ENCODE measurements at regions not wholly inside any gene's neighbourhood (a gene's known extent, or its start where the extent isn't known, plus 50 kb on each side); places are given as distances from the start of the nearest gene placed in this dataset.

DNA sequence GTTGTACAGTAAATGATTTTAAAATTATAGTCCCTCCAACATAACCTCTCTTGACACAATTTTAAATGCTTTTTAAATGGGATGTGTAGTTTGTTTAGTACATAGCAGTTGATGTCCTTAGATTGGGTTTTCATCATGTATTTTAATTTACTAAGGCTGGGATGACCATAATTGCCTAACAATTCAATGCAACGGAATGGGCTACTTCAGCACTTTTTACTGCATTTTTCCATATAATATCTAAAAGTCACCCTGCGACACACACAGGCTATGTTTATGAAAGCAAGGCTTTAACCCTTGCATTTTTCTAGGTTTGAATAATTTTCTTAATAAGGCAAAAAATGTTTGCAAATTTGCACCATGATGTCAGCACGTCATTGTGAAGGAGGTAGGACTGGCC, 321.0 kb downstream of the DLEU7 start:
- Histone ChIP-seq H3K9me3 (ENCODE audit: low read depth, low read length) (no peaks in the 10 kb centered on the region), H3K4me2 (ENCODE audit: insufficient read depth, low read length) (no peak overlapping the region), H3K79me2 (ENCODE audit: insufficient read depth, low read length) (no peaks in the 10 kb centered on the region), H3K4me1 (ENCODE audit: insufficient read depth, low read length) (peaks cover 32% of the 10 kb centered on the region), H3K27me3 (ENCODE audit: insufficient read depth, low read length) (no peaks in the 10 kb centered on the region), H3K27ac (ENCODE audit: low read depth, low read length) (no peak overlapping the region), H3K36me3 (ENCODE audit: insufficient read depth, low read length) (no peaks in the 10 kb centered on the region), H4K20me1 (ENCODE audit: insufficient read depth, low read length) (no peaks in the 10 kb centered on the region), H2AFZ (ENCODE audit: low read length) (no peak overlapping the region), H3K4me3 (ENCODE audit: insufficient read depth, low read length) (no peak overlapping the region)
- TF ChIP-seq, protein P1, sequence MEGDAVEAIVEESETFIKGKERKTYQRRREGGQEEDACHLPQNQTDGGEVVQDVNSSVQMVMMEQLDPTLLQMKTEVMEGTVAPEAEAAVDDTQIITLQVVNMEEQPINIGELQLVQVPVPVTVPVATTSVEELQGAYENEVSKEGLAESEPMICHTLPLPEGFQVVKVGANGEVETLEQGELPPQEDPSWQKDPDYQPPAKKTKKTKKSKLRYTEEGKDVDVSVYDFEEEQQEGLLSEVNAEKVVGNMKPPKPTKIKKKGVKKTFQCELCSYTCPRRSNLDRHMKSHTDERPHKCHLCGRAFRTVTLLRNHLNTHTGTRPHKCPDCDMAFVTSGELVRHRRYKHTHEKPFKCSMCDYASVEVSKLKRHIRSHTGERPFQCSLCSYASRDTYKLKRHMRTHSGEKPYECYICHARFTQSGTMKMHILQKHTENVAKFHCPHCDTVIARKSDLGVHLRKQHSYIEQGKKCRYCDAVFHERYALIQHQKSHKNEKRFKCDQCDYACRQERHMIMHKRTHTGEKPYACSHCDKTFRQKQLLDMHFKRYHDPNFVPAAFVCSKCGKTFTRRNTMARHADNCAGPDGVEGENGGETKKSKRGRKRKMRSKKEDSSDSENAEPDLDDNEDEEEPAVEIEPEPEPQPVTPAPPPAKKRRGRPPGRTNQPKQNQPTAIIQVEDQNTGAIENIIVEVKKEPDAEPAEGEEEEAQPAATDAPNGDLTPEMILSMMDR (IDR thresholded peaks at IDR 0.05; ENCODE audit: extremely low read depth, low read depth, low read length): no peak
- DNase-seq (ENCODE audit: insufficient read length, low spot score, missing footprints): no peak

DNA sequence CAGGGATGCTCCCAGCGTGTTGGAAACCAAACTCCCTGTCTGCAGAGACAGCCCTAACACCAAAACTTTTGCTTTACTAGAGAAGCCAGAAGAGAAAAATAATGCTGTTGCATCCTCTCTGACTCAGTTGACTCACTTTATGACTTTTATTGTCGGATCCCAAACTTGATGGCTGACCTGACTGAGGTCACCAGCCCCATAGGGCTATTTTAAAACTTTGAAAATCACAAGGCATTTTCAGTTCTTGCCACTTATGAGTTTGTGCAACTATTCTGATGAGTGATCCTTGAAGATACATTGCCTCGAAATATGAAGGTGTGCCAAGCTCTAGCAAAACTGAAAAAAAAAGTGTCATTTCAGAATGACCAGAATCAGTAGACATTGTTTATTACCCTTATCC, 320.2 kb downstream of the DLEU7 start:
- no peaks in the 10 kb centered on the region for H3K27me3 ChIP-seq (ENCODE audit: insufficient read depth, low read length)
- H3K4me2 ChIP-seq (ENCODE audit: insufficient read depth, low read length): peak overlapping the region; percentile 3
- no peaks in the 10 kb centered on the region for H3K36me3 ChIP-seq (ENCODE audit: insufficient read depth, low read length)
- H2AFZ ChIP-seq (ENCODE audit: low read length): no peak overlapping the region
- H3K79me2 ChIP-seq (ENCODE audit: insufficient read depth, low read length): no peaks in the 10 kb centered on the region
- no peak overlapping the region for H3K27ac ChIP-seq (ENCODE audit: low read depth, low read length)
- TF ChIP-seq, protein P1 (IDR thresholded peaks at IDR 0.05; ENCODE audit: extremely low read depth, low read depth, low read length): no peak
- H3K9me3 ChIP-seq (ENCODE audit: low read depth, low read length): no peaks in the 10 kb centered on the region
- no peak overlapping the region for H3K4me3 ChIP-seq (ENCODE audit: insufficient read depth, low read length)
- no peak for DNase-seq (ENCODE audit: insufficient read length, low spot score, missing footprints)
- H3K4me1 ChIP-seq (ENCODE audit: insufficient read depth, low read length): peaks cover 36% of the 10 kb centered on the region
- no peaks in the 10 kb centered on the region for H4K20me1 ChIP-seq (ENCODE audit: insufficient read depth, low read length)

DNA sequence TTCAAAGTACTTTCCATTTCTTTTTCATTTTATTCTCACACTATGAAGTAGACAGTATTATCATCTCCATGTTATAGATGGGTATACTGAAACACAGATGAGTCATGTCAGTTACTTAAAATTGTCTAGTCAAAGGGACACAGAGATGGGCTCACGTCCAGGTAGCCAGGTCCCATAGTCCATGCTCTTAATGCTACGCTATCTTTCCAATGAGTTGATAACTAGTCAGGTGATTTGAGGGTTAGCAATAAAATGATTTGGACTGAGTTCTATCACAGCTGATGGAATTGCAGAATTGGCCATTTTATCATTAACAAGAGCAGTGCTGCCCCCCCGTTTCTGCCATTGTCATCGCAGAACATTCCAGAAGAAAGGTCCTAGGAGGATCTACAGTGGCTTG, 318.9 kb downstream of the DLEU7 start:
- Histone ChIP-seq H3K79me2 (ENCODE audit: insufficient read depth, low read length) (no peaks in the 10 kb centered on the region), H3K4me3 (ENCODE audit: insufficient read depth, low read length) (no peak overlapping the region), H3K4me2 (ENCODE audit: insufficient read depth, low read length) (no peak overlapping the region), H3K27ac (ENCODE audit: low read depth, low read length) (no peak overlapping the region), H3K36me3 (ENCODE audit: insufficient read depth, low read length) (no peaks in the 10 kb centered on the region), H3K4me1 (ENCODE audit: insufficient read depth, low read length) (peaks cover 41% of the 10 kb centered on the region), H4K20me1 (ENCODE audit: insufficient read depth, low read length) (no peaks in the 10 kb centered on the region), H2AFZ (ENCODE audit: low read length) (no peak overlapping the region), H3K9me3 (ENCODE audit: low read depth, low read length) (no peaks in the 10 kb centered on the region), H3K27me3 (ENCODE audit: insufficient read depth, low read length) (no peaks in the 10 kb centered on the region)
- TF ChIP-seq, protein P1 (IDR thresholded peaks at IDR 0.05; ENCODE audit: extremely low read depth, low read depth, low read length): no peak
- DNase-seq (ENCODE audit: insufficient read length, low spot score, missing footprints): no peak

DNA sequence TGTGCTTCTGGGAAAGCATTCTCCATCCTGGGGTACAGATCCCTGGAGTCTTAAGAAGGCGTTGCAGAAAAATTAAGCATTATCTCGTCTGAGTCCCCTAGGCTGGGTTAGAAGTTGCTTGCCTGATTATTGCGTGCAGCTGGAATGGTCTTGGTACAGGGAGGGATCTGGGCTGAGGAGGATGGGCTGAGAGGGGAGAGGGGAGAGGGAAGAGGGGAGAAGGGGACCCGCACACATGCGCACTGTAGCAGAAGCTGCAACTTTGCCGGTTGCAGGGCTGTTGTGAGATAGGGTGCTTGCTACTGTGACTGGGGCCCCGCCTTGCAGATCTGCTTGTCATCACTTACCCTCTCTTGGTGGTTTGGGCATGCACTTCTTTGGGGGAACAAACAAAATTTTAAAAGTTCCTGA, 316.8 kb downstream of the DLEU7 start:
- no peak for DNase-seq (ENCODE audit: insufficient read length, low spot score, missing footprints)
- peaks cover 54% of the 10 kb centered on the region for H3K4me1 ChIP-seq (ENCODE audit: insufficient read depth, low read length)
- TF ChIP-seq, protein P1 (IDR thresholded peaks at IDR 0.05; ENCODE audit: extremely low read depth, low read depth, low read length): no peak

More for the DNA sequence above, 316.8 kb downstream of the DLEU7 start:
- Histone ChIP-seq H4K20me1 (ENCODE audit: insufficient read depth, low read length) (no peaks in the 10 kb centered on the region), H3K36me3 (ENCODE audit: insufficient read depth, low read length) (no peaks in the 10 kb centered on the region), H3K4me3 (ENCODE audit: insufficient read depth, low read length) (no peak overlapping the region), H3K4me2 (ENCODE audit: insufficient read depth, low read length) (no peak overlapping the region), H3K27me3 (ENCODE audit: insufficient read depth, low read length) (no peaks in the 10 kb centered on the region), H3K9me3 (ENCODE audit: low read depth, low read length) (no peaks in the 10 kb centered on the region), H2AFZ (ENCODE audit: low read length) (peak overlapping the region; percentile 25), H3K27ac (ENCODE audit: low read depth, low read length) (no peak overlapping the region), H3K79me2 (ENCODE audit: insufficient read depth, low read length) (no peaks in the 10 kb centered on the region)

Data from osteoblast (primary cell).